ENCODE measurements at regions not wholly inside any gene's neighbourhood (a gene's known extent, or its start where the extent isn't known, plus 50 kb on each side); places are given as distances from the start of the nearest gene placed in this dataset.

DNA sequence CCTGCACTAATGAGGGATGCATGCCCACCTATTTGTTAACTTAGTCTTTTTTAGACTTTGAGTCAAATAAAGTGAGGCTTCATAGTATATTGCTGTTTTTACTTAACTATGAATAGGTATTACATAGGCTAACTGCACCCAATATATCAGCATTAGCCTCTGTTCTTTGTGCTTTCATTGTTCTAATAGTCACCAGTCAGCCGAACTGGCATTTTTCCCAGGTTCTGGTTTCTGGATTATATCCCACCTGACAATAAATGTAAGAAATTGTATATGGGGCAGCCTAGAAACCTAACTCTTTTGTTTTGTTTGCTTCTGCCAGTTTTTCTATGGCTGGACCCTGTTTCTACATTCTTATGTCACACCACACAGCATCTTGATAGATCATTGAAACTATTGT lies 1672.4 kb upstream of the LRRTM1 start:
- no peak for DNase-seq

DNA sequence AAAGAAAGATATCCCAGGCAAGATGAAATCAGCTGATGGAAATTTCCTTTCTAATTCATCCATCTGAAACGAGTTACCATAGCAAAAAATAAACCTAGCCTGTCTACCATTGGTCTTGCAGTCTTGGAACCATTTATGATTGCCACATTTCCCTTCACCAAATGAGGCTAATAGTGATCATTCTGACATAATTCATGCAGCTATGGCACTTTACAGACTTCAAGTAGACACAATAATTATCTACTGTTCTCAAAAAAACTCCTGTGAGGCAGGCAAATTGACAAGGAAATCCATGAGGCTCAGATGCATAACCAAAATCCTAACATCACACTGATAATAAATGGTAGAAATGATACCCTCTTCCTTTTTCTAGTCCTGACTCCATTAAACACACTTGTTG lies 1669.7 kb upstream of the LRRTM1 start:
- no peak for DNase-seq

DNA sequence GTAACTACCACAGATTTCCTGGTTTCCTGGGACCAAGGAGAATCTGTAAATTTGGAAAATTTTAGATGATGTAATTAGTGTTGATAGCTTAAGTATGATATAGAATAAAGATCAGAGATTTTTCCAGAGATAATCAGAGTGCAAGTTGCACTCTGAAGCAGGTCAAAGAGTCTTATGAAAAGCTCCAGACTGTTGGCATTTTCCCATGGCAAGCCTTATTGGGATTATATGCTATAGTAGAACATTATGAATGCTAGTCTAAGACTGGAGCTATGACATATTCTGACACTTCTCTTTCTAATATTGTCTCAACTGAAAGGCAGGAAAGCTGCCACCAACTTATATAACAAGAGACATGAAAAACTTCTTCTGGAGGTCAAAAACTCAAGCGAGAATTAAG lies 1638.3 kb upstream of the LRRTM1 start:
- DNase-seq, result no peak

DNA sequence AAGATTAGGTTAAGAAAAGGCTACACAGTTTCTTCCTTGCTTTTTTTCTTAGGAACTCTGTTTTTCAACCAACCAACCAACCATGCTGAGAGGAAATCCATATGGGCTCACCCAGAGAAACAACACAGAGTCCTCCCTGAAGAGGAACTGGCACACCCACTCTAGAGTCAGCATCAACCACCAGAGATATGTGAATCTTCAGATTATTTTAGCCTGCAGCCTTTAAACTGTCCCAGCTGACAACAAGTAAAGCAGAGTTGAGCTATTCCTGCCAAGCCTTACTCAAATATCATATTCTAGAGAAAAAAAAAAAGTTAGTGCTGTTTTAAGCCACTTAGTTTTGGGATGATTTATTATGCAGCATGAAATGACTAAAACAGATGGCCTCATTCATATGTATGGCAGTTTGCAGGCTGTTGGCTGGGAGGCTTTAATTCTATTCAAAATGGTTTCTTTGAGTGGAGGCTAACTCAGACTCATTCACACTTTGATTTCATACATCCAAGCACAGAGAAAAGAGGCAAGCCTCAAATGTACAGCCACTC lies 1637.7 kb upstream of the LRRTM1 start:
- no peak for DNase-seq

DNA sequence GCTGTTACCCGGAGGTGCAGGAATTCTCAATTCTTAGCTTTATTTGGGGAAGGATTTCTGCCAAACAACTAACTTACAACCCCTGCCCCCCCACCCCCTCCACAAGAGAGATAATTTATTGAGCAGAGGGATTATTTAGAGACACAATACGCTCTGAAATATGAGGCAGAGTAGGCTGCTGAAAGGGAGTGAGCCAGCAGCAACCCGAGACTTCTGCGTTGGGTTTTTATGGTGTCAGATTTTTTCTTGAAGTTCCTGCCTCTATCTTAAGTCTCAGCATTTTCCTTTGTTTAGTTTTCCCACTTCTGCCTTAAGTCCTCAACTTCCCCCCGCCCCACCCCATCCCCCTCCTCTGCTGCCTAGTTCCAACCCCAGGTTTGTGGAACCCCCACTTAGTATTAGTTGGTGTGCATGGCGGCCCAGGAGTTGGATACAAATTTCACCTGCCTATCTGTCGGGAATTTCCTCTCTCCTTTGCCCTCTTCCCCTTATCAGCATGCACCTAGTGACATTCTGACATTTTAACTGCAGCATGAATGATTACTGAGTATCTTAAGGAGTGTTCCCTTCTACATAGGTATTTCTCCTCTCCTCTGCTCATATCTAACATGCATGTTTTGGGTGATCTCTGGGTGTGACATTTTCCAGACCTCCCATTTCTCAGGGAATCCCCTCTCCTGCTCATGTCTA lies 1635.9 kb upstream of the LRRTM1 start:
- no peak for DNase-seq

DNA sequence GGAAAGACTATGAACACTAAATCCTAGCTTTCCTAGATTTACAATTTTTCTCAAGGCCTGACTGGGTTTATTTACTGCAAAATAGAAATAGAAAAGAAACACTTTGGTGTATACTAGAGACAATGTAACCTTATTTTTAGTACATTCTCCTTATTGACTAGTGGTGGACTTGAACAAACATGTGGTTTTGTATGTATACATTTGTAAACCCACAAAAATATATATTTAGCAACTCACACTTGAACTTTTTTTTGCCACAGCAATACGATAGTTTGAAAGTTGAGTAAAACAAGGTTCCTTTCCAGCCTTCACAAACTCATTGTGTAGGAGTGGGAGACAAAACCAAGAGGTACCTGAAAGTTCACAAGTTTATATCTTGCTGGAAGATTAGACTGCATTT lies 1633.4 kb upstream of the LRRTM1 start:
- no peak for DNase-seq

DNA sequence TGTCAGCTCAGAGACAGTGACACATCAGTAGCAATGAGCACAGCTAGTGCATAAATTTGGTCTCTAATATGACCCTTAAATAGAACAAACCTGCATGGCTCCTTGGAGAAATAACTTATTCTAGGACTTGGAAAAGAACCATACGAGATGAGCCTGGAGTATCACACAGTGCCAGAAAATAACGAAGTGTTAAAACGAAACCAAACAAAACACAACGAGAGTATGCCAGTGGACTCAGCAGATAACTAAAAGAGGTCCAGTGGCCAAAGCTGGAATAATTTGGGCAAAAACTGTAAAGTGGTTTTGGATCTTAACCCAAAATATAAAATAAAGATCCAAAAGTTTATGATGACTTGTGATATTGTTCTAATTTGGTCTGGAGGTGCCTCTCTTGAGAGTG lies 1599.0 kb upstream of the LRRTM1 start:
- DNase-seq, result no peak

DNA sequence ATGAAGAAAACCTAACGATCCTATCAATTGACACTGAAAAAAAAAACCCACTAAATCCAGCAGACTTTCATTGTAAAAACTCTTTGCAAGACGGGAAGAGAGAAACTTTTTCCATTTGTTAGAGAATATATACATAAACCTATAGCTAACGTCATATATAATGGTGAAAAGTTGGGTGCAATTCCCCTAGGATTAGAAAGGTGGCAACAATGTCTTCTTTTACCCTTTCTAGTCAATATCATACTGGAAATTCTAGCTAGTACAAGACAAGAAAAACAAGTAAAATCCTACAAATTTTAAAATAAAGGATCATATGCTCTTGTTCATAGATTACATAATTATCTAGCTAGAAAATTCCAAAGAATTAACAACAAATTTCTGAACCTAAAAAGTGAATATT lies 1596.5 kb upstream of the LRRTM1 start:
- no peak for DNase-seq

DNA sequence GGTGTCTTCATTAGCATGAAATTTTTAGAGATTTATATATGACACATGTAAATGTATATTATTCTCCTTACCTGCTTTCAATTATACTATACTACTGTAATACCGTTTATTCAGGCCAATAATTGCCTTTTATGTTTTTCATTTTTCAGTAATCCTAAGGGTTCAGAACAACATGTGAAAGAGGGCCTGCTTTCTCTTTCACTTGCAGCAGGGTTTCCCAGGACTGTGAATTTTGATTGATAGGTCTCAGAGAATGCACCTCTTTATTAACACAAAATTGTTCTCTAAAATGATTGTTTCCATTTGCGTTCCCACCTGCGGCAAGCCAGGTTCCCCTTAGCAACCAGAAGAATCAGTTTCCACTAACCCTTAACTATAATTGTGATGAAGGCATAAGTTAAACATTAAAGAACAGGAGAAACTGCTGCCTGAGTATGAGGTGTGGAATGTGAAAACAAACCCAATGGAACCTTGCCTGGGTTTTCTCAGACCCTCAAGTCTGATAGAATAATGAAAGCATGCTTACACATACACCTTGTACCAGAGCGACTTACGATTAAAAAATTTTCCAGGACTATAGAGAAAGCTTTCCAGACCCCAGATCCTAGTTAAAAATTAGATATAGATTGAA lies 1591.2 kb upstream of the LRRTM1 start:
- DNase-seq, result no peak

DNA sequence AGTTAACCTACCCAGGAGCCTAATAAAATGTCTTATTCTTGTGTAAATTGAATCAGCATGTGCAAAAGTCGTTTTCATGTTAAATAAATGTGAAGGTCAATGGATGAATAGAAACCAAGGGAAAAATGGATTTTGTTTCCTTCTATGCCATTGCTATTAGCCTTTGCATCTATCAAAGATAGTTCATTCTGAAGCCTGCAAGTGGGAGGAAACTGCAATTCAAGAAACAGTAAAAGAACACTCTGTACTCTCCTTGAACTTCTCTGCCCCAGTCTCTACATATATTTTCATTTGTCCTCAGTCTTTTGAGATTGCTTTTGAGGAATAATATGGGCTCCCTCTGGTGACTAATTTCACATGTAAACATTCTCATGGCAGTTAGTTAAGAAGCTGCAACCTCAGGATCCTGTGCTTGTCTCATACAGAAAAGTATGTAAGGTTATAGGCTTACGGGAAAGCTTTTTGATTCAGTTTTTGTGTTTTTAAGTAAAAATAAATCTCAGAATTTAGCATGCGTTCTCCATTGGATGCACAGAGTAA lies 1590.0 kb upstream of the LRRTM1 start:
- DNase-seq, result no peak

DNA sequence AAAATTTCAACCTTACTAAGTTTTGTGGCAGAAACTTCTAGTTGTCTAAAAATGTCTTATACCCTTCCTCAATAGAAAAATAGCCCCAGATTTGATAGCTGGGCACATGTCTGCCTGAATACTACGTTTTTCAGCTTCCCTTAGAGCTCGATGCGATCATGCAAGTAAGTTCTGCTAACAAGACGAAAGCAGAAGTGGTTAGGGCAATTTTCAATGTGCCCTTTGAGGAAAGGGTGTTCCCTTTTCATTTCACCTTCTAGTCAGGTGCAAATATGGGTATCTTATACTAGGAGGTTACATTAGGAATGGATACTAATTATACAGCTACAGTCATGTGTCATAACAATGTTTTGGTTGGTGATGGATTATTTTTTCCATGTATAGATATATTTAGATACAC lies 1572.1 kb upstream of the LRRTM1 start:
- no peak for DNase-seq

DNA sequence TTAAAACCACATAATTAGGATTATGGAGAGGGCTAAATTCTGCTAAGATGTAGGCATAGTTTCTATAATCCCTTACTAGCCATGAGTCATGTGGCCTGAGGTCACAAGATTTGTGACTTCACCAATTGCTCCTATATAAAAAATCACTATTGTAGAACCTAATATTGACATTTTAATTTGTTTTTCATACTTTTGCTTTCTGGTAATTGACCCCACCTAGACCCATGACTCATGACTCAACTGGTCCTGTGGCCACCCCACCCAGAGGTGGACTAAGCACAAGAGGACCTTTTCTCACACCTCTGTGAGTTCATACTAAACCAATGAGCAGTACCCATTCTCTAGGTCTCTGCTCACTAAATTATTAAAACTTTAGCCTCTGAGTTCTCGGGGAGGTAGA lies 1567.5 kb upstream of the LRRTM1 start:
- no peak for DNase-seq

DNA sequence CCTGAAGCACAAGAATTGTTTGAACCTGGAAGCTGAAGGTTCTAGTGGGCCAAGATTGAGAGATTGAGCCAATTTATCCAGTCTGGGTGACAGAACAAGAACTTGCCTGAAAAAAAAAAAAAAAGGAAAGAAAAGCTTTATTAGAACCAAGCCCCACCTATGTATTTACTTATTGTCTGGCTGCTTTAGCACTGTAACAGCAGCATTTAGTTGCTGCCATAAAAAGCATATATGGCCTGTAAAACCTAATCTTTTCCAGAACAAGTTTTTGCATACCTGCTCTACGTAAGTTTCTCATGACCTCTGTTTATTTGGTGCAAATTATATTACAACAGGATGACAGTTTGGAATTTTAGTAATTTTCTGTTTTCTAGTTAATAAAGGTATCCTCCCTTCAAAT lies 1565.6 kb upstream of the LRRTM1 start:
- DNase-seq, result no peak

DNA sequence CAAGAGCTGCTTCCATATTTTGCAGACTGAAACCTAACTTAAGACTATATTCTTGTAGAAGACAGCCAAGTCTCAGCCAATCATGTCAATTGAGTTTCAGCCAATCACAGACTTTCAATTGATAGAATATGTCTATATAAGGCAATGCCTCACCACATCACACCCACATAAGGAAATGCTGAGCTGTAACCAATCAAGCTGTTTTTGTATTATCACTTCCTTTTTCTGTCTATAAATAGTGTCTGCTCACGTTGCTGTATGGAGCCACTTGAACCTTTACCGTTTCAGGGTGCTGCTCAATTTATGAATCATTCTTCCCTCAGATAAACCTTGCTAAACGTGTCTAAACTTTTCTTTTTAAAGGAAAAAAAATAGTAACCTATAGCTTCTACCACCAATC lies 1554.4 kb upstream of the LRRTM1 start:
- no peak for DNase-seq

DNA sequence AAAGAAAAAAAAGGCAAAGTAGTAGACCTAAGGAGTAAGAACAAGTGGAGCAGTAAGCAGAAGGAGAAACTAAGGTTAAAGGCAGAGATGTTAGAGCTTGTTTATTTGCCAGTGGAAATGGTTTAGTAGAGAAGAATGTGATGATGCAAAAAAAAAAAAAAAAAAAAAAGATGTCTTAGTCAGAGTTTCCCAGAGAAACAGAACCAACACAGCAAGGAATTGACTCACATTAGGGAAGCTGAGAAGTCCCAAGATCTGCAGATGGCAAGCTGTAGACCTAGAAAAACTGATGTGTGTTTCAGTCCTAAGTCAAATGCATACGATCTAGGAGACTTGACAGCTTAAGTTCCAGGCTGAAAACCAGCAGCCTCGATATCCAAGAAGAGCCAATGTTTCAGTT lies 1548.8 kb upstream of the LRRTM1 start:
- DNase-seq, result no peak

DNA sequence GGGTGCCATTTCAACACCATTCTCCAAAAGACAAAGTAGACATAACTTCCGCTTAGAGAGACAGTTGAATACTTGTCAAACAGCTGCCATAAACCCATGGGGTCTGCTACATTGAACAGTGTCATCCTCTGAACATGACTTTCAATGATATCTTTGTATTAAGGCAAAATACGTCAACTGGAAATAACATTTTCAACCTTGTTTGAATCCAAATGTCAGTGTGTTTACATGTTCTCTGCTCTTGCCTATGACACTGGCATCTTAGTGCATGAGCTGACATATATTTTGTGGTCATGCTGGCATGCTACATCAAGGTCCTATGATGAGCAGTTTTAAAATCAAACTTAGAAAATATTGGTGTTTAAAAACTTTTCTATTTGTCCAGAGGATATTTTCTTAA lies 1548.1 kb upstream of the LRRTM1 start:
- DNase-seq, result no peak

DNA sequence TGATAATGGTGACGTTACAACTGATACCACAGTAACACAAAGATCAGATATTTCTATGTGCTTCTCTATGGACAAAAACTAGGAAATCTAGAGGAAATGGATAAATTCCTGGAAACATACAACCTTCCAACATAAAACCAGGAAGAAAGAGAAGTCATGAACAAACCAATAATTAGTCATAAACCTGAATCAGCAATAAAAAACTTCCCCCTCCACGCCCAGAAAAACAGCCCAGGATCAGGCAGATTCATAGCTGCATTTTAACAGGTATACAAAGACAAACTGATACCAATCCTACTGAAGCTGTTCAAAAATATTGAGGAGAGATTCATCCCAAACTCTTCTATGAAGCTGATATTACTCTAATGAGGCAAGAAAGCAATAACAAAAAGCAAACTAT lies 1535.2 kb upstream of the LRRTM1 start:
- no peak for DNase-seq

DNA sequence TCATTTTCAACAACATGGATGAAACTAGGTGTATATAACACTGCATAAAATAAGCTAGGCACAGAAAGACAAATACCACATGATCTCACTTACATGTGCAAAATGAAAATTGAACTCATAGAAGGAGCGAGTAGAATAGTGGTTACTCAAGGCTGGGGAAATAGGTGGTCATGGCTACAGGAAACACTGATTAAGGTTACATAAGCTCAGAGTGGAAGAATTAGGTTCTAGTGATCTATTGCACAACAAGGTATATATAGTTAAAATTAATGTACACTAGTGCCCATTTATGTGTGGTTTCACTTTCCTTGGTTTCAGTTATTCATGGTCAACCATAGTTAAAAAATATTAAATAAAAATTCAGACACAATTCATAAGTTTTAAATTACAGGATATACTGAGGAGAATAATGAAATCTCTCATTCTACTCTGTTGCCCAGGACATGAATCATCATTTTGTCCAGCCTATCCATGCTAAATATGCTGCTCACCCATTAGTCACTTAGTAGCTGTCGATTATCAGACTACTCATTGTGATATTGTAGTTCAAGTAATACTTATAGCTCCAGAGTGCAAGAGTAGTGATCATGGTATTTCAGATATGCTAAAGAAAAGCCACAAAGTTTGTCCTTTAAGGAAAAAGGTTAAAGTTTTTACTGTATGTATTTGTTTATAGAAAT lies 1530.9 kb upstream of the LRRTM1 start:
- DNase-seq, result no peak

DNA sequence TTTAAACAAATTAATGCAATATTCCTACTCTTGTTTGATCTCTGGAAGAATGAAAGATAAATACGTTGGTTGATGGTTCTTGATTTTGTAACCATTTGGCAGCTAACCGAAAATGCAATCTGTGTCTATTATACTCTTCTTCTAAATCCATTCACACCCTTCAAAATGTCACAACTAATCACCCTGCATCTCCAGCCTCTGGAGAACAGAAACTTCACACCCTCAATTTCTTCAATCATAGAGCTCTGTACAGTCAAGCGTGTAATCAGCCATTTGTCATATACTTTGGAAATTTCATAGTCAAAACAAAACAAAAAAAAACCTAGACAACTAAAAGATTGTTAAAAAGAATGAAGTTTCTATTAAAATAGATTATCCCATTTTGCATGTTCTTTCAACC lies 1482.3 kb upstream of the LRRTM1 start:
- no peak for DNase-seq

DNA sequence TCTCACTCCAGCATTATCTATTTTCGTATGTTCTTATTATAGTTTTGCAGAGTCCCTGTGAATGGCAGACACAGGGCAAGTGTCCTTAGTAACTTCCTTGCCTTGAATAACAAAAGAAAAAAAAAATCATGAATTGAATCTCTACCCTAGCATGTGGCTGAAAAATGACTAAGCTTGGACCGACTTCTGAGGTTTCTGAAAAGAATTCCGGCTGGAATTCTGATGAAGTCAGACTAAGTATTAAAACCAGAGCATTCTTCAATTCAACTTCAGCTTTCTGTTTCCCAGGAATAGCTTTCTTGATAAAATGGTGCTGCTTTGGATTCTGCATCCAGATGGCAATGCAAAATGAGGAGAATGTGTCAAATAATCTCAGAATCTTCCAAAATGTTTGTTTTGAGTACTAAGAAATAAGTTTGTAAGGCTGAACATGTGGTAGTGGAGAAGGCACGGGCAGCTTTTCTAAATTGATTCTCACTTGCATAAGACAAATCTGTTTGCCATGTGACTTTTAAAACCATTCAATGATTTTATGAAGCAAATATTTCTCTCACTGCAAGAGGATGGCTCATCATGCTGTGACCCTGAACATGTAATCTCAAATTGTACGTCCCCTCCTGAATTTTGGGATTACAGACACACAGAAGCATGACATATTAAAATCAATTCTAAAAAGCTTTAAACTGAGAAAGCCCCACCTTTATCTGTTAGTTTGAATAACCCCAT lies 1462.8 kb upstream of the LRRTM1 start:
- DNase-seq, result no peak

DNA sequence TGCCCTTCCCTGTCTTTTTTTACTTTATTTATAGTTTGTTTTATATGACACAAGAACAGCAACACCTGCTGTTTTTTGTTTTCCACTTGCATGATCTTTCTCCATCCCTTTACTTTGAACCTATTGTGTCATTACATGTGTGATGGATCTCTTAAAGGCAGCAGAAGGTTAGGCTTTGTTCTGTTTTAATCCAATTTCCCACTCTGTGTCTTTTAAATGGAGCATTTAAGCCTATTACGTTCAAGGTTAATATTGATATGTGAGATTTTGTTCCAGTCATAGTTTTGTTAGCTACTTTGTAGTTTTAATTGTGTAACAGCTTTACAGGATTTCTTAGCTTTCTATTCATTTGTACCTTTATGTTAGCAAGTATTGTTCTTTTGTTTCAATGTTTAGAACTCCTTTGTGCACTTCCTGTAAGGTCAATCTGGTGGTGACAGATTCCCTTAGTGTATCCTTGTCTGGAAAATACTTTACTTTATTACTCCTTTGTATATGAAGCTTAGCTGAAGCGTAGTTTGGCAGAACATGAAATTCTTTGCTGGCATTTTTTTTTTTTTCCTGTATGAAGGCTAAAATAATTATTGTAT lies 1443.0 kb upstream of the LRRTM1 start:
- DNase-seq, result no peak

DNA sequence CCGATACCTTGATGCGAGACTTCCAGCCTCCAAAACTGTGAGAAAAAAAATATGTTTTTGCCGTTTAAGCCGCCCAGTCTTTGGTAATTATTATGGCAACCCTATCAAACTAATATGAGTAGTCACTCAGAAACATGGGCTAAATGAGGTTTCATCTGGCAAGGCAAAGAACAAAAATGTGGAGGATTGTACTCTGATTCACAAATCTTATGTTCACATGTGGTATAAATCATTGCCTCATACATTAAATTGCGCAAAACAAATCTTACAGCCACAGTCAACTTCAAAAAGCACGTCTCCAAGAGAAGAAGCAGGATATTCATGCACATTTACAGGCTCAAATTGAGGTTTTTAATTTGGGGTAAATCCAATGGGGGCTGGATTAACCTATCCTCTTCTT lies 1435.4 kb upstream of the LRRTM1 start:
- DNase-seq, result no peak

DNA sequence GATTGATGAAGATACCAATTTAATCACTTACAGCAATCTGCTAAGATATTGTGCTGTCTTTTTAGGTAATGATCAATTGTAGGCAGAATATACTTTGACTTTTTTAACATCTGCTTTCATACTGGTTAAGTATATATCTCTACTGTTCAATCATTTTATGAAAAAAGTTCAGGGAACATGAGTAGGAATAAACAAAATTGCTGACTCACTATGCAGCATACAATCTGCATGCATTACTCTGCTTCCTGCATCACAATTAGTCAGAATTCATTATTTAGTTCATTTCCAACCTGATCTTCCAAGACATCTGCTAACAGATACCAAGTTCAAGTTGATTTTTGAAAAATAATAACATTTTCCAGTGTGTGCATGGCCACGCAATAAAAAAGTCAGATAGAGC lies 1430.4 kb upstream of the LRRTM1 start:
- DNase-seq, result no peak
